ENCODE measurements at regions not wholly inside any gene's neighbourhood (a gene's known extent, or its start where the extent isn't known, plus 50 kb on each side); places are given as distances from the start of the nearest gene placed in this dataset.
"Not testable (repeated sequence)": the region's sequence is repeated elsewhere in the genome, so short reads cannot be mapped to it uniquely, and the experiment has no call there.

GRCh38 chr14:82987502-82988124 is 1454.0 kb upstream of the SEL1L start:
- no peak for DNase-seq
- no peak overlapping the region for H3K27ac ChIP-seq
- no peaks in the 10 kb centered on the region for H3K27me3 ChIP-seq
- no peak overlapping the region for H3K4me3 ChIP-seq
- no peaks in the 10 kb centered on the region for H3K9me3 ChIP-seq
- TF ChIP-seq EP300 (IDR thresholded peaks at IDR 0.05) (no peak), CTCF (IDR thresholded peaks at IDR 0.05) (no peak), POLR2A (IDR thresholded peaks at IDR 0.05) (no peak)
- intact Hi-C loops (cut with DNase I), result no loop called here
- no peaks in the 10 kb centered on the region for H3K4me1 ChIP-seq (ENCODE audit: insufficient read depth)
- H3K36me3 ChIP-seq, result no peaks in the 10 kb centered on the region
- 47 to 58% (median 55%) methylated on average over 5 of the region's 5 CpGs for WGBS, 3 donors

GRCh38 chr14:82994547-82994946 is 1460.9 kb upstream of the SEL1L start:
- 93 to 96% (median 94%) methylated on average over 8 of the region's 8 CpGs for WGBS, 3 donors
- H3K27me3 ChIP-seq; H3K27ac ChIP-seq; H3K4me1 ChIP-seq (ENCODE audit: insufficient read depth); DNase-seq; H3K4me3 ChIP-seq; H3K36me3 ChIP-seq; H3K9me3 ChIP-seq; intact Hi-C loops (cut with DNase I): not testable (repeated sequence)

GRCh38 chr14:82999802-83000201 is 1466.1 kb upstream of the SEL1L start:
- H3K27me3 ChIP-seq, result no peaks in the 10 kb centered on the region
- intact Hi-C loops (cut with DNase I), result no loop called here
- no peak for DNase-seq
- no peaks in the 10 kb centered on the region for H3K36me3 ChIP-seq
- no peaks in the 10 kb centered on the region for H3K4me1 ChIP-seq (ENCODE audit: insufficient read depth)
- H3K9me3 ChIP-seq, result no peaks in the 10 kb centered on the region
- TF ChIP-seq POLR2A (IDR thresholded peaks at IDR 0.05) (no peak), CTCF (IDR thresholded peaks at IDR 0.05) (no peak), EP300 (IDR thresholded peaks at IDR 0.05) (no peak)
- H3K4me3 ChIP-seq, result no peak overlapping the region
- H3K27ac ChIP-seq, result no peak overlapping the region

GRCh38 chr14:83004456-83005006 is 1470.9 kb upstream of the SEL1L start:
- no peak for TF ChIP-seq EP300 (IDR thresholded peaks at IDR 0.05)
- TF ChIP-seq CTCF (IDR thresholded peaks at IDR 0.05), result no peak
- TF ChIP-seq POLR2A (IDR thresholded peaks at IDR 0.05), result no peak
- Histone ChIP-seq H3K9me3 (no peaks in the 10 kb centered on the region), H3K27me3 (no peaks in the 10 kb centered on the region), H3K4me1 (ENCODE audit: insufficient read depth) (no peaks in the 10 kb centered on the region), H3K36me3 (no peaks in the 10 kb centered on the region), H3K27ac (no peak overlapping the region), H3K4me3 (no peak overlapping the region)
- intact Hi-C loops (cut with DNase I), result no loop called here
- 81 to 95% (median 83%) methylated on average over 2 of the region's 2 CpGs for WGBS, 3 donors
- DNase-seq, result no peak

- H3K36me3 ChIP-seq, result no peaks in the 10 kb centered on the region
- intact Hi-C loops (cut with DNase I), result no loop called here
- TF ChIP-seq CTCF (IDR thresholded peaks at IDR 0.05), result no peak
- TF ChIP-seq EP300 (IDR thresholded peaks at IDR 0.05), result no peak
- TF ChIP-seq POLR2A (IDR thresholded peaks at IDR 0.05), result no peak
- H3K4me1 ChIP-seq (ENCODE audit: insufficient read depth), result no peaks in the 10 kb centered on the region
- no peaks in the 10 kb centered on the region for H3K27me3 ChIP-seq
- no peak overlapping the region for H3K4me3 ChIP-seq
- DNase-seq, result no peak
- no peak overlapping the region for H3K27ac ChIP-seq
- WGBS, 3 donors, result 23 to 51% (median 30%) methylated on average over 1 of the region's 1 CpG
- no peaks in the 10 kb centered on the region for H3K9me3 ChIP-seq
Measured at GRCh38 chr14:83006121-83006670, 1472.5 kb upstream of the SEL1L start.

- H3K4me1 ChIP-seq (ENCODE audit: insufficient read depth); H3K36me3 ChIP-seq; DNase-seq; H3K9me3 ChIP-seq; H3K27ac ChIP-seq; H3K4me3 ChIP-seq; H3K27me3 ChIP-seq; intact Hi-C loops (cut with DNase I): not testable (repeated sequence)
- 97% methylated on average over 7 of the region's 7 CpGs for WGBS, 3 donors
Measured at GRCh38 chr14:83007052-83007451, 1473.4 kb upstream of the SEL1L start.

All from ovary (tissue), 7 donors.